ENCODE measurements at regions not wholly inside any gene's neighbourhood (a gene's known extent, or its start where the extent isn't known, plus 50 kb on each side); places are given as distances from the start of the nearest gene placed in this dataset.

DNA sequence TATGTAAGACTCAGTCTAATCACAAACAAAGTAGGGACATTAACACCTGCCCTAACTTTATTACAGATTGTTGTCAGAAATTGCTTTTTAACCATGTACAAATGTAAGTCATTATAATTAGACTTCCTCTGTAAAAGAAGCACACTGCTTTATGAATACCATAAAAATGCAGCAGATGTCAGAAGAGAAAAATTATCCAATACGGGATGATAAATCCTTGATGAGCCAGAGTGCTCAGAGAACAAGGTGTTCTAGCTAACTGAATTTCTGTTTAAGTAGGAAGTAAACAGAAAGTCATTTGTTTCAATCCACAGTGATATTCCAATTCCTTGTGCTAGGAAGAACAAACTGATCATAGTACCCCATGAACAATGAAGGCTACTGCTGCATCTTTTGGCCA, 54.6 kb upstream of the BMPER start:
- H3K4me3 ChIP-seq = no peak overlapping the region
- no peak for TF ChIP-seq Cebpa-rat (IDR thresholded peaks at IDR 0.05)
- no peaks in the 10 kb centered on the region for H3K4me1 ChIP-seq
- no peak overlapping the region for H3K27ac ChIP-seq
- no peak overlapping the region for H3K4me2 ChIP-seq
- no peaks in the 10 kb centered on the region for H3K36me3 ChIP-seq
- H3K27me3 ChIP-seq = no peaks in the 10 kb centered on the region
- no peaks in the 10 kb centered on the region for H3K9me3 ChIP-seq
- H4K20me1 ChIP-seq = no peaks in the 10 kb centered on the region
- no peak overlapping the region for H3K9ac ChIP-seq

GRCh38 chr7:33852838-33853237, 52.5 kb upstream of the BMPER start:
- H3K9ac ChIP-seq = no peak overlapping the region
- no peak for TF ChIP-seq Cebpa-rat (IDR thresholded peaks at IDR 0.05)

GRCh38 chr7:33853361-33854062, 51.8 kb upstream of the BMPER start:
- Histone ChIP-seq H3K9me3 (no peaks in the 10 kb centered on the region), H3K4me3 (no peak overlapping the region), H3K27ac (no peak overlapping the region), H3K36me3 (no peaks in the 10 kb centered on the region), H3K27me3 (no peaks in the 10 kb centered on the region), H3K9ac (no peak overlapping the region), H3K4me1 (no peaks in the 10 kb centered on the region), H4K20me1 (no peaks in the 10 kb centered on the region), H3K4me2 (no peak overlapping the region)
- no peak for TF ChIP-seq Cebpa-rat (IDR thresholded peaks at IDR 0.05)

More at GRCh38 chr7:33852838-33853237, 52.5 kb upstream of the BMPER start:
- Histone ChIP-seq H3K4me3 (no peak overlapping the region), H3K4me1 (no peaks in the 10 kb centered on the region), H3K27ac (no peak overlapping the region), H4K20me1 (no peaks in the 10 kb centered on the region), H3K9me3 (no peaks in the 10 kb centered on the region), H3K4me2 (no peak overlapping the region), H3K27me3 (no peaks in the 10 kb centered on the region), H3K36me3 (no peaks in the 10 kb centered on the region)

DNA sequence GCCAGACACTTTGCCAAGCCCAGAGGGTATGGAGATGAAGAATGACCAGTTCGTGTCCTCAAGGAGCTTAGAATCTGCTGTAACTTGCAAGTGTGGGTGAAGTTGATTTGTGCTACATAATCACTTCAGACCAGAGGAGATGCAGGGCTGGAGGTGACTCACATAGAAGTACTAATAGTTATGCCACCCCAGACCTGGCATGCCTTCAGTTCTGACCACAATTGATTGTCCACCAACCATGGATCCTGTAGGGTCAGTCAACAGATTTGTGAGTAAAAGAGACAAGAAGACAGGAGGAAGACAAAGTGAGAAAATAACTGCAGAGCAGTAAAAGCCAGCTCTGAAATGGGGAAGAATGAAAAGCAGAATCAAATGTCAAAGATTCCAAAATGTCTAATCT, 51.2 kb upstream of the BMPER start:
- H3K4me3 ChIP-seq = no peak overlapping the region
- no peaks in the 10 kb centered on the region for H3K9me3 ChIP-seq
- no peak overlapping the region for H3K4me2 ChIP-seq
- no peaks in the 10 kb centered on the region for H3K27me3 ChIP-seq
- no peaks in the 10 kb centered on the region for H3K4me1 ChIP-seq
- no peak overlapping the region for H3K9ac ChIP-seq
- H4K20me1 ChIP-seq = no peaks in the 10 kb centered on the region
- no peak overlapping the region for H3K27ac ChIP-seq
- no peaks in the 10 kb centered on the region for H3K36me3 ChIP-seq
- TF ChIP-seq Cebpa-rat (IDR thresholded peaks at IDR 0.05) = no peak

DNA sequence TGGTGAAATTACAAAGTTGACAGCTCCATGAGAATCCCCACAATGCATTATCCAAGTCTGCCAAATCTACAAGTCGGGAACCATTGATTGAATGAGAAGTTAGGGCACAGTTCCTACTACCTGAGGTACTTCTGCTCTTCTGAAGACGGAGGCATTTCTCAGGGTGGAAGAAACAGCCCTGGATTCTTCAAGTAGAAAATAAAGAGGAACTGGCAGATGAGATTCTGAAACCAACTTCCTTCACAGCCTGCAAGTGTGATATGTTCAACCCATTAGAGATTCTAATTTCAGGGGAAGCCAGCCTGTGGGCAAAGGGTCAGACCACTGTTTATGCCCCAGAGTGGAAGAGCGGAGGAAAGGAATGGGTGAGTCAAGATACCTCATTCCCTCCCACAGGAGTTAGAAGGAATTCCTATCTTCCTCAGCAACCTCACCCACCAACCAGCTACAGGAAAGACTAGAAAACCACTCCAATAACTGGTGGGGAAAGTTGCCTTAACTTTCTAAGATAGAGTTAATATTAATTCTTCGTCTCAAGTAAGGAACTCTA, 50.5 kb upstream of the BMPER start:
- H3K4me2 ChIP-seq = no peak overlapping the region
- no peaks in the 10 kb centered on the region for H4K20me1 ChIP-seq
- H3K9ac ChIP-seq = no peak overlapping the region
- H3K27ac ChIP-seq = no peak overlapping the region
- no peak overlapping the region for H3K4me3 ChIP-seq
- no peaks in the 10 kb centered on the region for H3K36me3 ChIP-seq
- no peak for TF ChIP-seq Cebpa-rat (IDR thresholded peaks at IDR 0.05)
- no peaks in the 10 kb centered on the region for H3K27me3 ChIP-seq
- no peaks in the 10 kb centered on the region for H3K4me1 ChIP-seq
- H3K9me3 ChIP-seq = peaks cover 5% of the 10 kb centered on the region; the same call in 1 of the 2 replicates
